Muscle layer of colon (tissue), 2 donors: ENCODE measurements at regions not wholly inside any gene's neighbourhood (a gene's known extent, or its start where the extent isn't known, plus 50 kb on each side); places are given as distances from the start of the nearest gene placed in this dataset.
"Not testable (repeated sequence)": the region's sequence is repeated elsewhere in the genome, so short reads cannot be mapped to it uniquely, and the experiment has no call there.

Source experiments
- H3K27ac ChIP-seq: one replicate; pipeline ENCODE4 v1.7.0; 2013; ENCODE audit warnings: low read depth, mild to moderate bottlenecking, low read length, moderate library complexity
- H3K27me3 ChIP-seq, 2 donors: one replicate each; pipeline ENCODE4 v1.7.0; 2013; ENCODE audit warnings: low read length in 2 of 2, mild to moderate bottlenecking in 2 of 2; ENCODE audit not compliant: insufficient read depth in 2 of 2, control insufficient read depth in 1 of 2
- H3K36me3 ChIP-seq: one replicate; pipeline ENCODE4 v1.7.0; 2013; ENCODE audit warnings: mild to moderate bottlenecking, low read length; ENCODE audit not compliant: insufficient read depth
- H3K4me1 ChIP-seq: one replicate; pipeline ENCODE4 v1.7.0; 2013; ENCODE audit warnings: mild to moderate bottlenecking, low read length; ENCODE audit not compliant: insufficient read depth
- H3K4me3 ChIP-seq, 2 donors: one replicate each; pipeline ENCODE4 v1.7.0; 2013; ENCODE audit warnings: low read length in 2 of 2, low read depth in 1 of 2, mild to moderate bottlenecking in 1 of 2, moderate library complexity in 1 of 2
- H3K9ac ChIP-seq: one replicate; pipeline ENCODE4 v1.7.0; 2013; ENCODE audit warnings: low read length
- H3K9me3 ChIP-seq: one replicate; pipeline ENCODE4 v1.7.0; 2013; ENCODE audit warnings: mild to moderate bottlenecking, low read length
- donor health status: abdominal sarcoma.
- donor health status: Adenocarcinoma of cecum.

- H3K27ac ChIP-seq: no peak overlapping the region
These were observed 1257.2 kb upstream of the CHAC2 start for GRCh38 chr2:52510432-52510831.

GRCh38 chr2:52502476-52502860 is 1265.1 kb upstream of the CHAC2 start:
- Histone ChIP-seq H3K36me3 (no peaks in the 10 kb centered on the region), H3K4me1 (no peaks in the 10 kb centered on the region), H3K9me3 (no peaks in the 10 kb centered on the region), H3K27me3 (no peaks in the 10 kb centered on the region), H3K9ac (no peak overlapping the region), H3K27ac (no peak overlapping the region), H3K4me3 (no peak overlapping the region)

More at GRCh38 chr2:52510432-52510831, 1257.2 kb upstream of the CHAC2 start:
- Histone ChIP-seq H3K4me1 (no peaks in the 10 kb centered on the region), H3K36me3 (no peaks in the 10 kb centered on the region), H3K9ac (no peak overlapping the region), H3K27me3 (no peaks in the 10 kb centered on the region), H3K9me3 (no peaks in the 10 kb centered on the region), H3K4me3 (no peak overlapping the region)

DNA sequence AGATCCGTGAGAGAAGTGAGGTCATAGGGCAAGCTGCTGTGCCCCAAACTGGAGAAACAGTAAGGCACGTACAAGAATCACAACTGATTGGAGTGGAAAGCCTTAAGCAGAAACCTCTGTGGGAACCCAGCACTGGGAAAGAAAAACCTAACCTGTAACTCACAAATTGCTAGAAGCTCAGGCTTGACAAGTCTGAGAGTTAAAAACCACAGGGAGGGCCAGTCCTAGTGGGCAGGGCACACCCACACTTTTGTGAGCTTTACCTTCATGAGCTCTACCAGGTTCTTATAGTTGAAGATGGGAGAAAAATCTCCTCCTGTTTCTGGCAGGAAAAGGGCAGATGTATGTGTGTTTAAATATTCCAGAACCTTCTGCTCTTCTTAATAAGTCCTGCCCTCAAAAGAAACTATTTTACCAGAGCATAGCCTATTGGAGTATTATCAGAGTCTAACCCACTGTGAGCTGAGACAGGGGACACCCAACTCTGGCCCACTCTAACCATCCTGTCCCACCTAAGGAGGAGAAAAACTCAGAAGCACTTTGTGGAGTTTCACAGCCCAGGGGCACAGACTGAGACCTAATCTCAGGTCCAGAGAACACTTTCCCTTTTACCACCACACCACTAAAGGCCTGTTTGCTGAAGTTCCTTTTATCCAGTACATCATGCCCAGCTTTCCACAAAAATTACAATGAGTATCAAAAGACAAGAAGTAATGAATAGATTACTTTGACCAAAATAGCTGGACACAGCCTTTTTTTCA is 1265.7 kb upstream of the CHAC2 start:
- H3K27me3 ChIP-seq: no peaks in the 10 kb centered on the region
- H3K36me3 ChIP-seq: no peaks in the 10 kb centered on the region
- no peak overlapping the region for H3K9ac ChIP-seq
- no peak overlapping the region for H3K4me3 ChIP-seq
- no peak overlapping the region for H3K27ac ChIP-seq
- H3K9me3 ChIP-seq: no peaks in the 10 kb centered on the region
- H3K4me1 ChIP-seq: no peaks in the 10 kb centered on the region

- Histone ChIP-seq H3K9me3 (no peaks in the 10 kb centered on the region), H3K4me3 (no peak overlapping the region), H3K9ac (no peak overlapping the region), H3K4me1 (no peaks in the 10 kb centered on the region), H3K27ac (no peak overlapping the region), H3K27me3 (no peaks in the 10 kb centered on the region), H3K36me3 (no peaks in the 10 kb centered on the region)
These were observed 1267.0 kb upstream of the CHAC2 start for GRCh38 chr2:52500561-52500960.

DNA sequence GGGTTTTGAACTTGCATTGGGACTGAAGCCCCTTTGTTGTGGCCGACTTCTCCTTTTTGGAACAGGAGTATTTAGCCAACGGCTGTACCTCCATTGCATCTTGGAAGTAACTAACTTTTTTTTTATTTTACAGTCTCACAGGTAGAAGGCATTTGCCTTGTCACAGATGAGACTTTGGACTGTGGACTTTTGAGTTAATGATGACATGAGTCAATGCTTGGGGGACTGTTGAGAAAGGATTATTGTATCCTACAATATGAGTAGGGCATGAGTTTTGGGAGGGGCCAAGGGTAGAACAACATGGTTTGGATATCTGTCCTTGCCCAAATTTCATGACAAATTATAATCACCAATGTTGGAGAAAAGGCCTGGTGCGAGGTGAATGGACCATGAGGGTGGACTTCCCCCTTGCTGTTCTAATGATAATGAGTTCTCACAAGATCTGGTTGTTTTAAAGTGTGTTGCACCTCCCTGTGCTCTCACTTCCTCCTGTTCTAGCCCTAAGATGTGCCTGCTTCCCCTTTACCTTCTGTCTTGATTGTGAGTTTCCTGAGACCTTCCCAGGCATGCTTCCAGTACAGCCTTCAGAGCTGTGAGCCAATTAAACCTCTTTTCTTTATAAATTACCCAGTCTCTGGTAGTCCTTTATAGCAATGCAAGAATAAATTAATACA is 1269.4 kb upstream of the CHAC2 start:
- Histone ChIP-seq H3K36me3 (no peaks in the 10 kb centered on the region), H3K4me1 (no peaks in the 10 kb centered on the region), H3K27me3 (no peaks in the 10 kb centered on the region), H3K27ac (no peak overlapping the region), H3K9me3 (no peaks in the 10 kb centered on the region), H3K4me3 (no peak overlapping the region), H3K9ac (no peak overlapping the region)

- Histone ChIP-seq H3K9ac (no peak overlapping the region), H3K4me1 (no peaks in the 10 kb centered on the region), H3K27me3 (no peaks in the 10 kb centered on the region), H3K36me3 (no peaks in the 10 kb centered on the region), H3K4me3 (no peak overlapping the region), H3K27ac (no peak overlapping the region), H3K9me3 (no peaks in the 10 kb centered on the region)
These were observed 1271.8 kb upstream of the CHAC2 start for GRCh38 chr2:52495816-52496215.

- Histone ChIP-seq H3K36me3 (no peaks in the 10 kb centered on the region), H3K9ac (no peak overlapping the region), H3K27me3 (no peaks in the 10 kb centered on the region), H3K27ac (no peak overlapping the region), H3K4me3 (no peak overlapping the region), H3K9me3 (no peaks in the 10 kb centered on the region), H3K4me1 (no peaks in the 10 kb centered on the region)
These were observed 1290.4 kb upstream of the CHAC2 start for GRCh38 chr2:52477166-52477565.

DNA sequence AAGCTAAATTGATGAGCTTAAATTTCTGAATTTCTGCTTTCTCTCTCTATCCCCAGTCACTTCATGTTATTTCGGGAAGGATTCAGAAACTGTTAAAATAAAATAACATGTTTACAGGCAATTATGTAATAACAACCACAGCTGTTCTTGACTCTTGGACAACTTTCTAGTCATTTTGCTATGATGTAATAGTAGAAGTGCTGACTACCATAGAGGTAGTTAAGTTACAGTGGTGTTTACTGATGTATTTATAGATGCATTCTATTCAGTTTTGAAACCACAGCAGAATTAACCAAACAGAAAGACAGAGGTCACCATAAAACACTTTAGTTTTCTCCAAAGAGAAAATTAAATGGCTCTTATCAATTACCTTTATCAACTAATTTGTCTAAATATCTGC is 1292.0 kb upstream of the CHAC2 start:
- Histone ChIP-seq H3K27me3 (no peaks in the 10 kb centered on the region), H3K9ac (no peak overlapping the region), H3K4me3 (no peak overlapping the region), H3K27ac (no peak overlapping the region), H3K36me3 (no peaks in the 10 kb centered on the region), H3K4me1 (no peaks in the 10 kb centered on the region), H3K9me3 (no peaks in the 10 kb centered on the region)

- H3K4me1 ChIP-seq: no peaks in the 10 kb centered on the region
- no peak overlapping the region for H3K4me3 ChIP-seq
- no peaks in the 10 kb centered on the region for H3K27me3 ChIP-seq
- H3K27ac ChIP-seq: no peak overlapping the region
- no peak overlapping the region for H3K9ac ChIP-seq
- H3K36me3 ChIP-seq: no peaks in the 10 kb centered on the region
- H3K9me3 ChIP-seq: no peaks in the 10 kb centered on the region
These were observed 1293.5 kb upstream of the CHAC2 start for GRCh38 chr2:52474091-52474490.

DNA sequence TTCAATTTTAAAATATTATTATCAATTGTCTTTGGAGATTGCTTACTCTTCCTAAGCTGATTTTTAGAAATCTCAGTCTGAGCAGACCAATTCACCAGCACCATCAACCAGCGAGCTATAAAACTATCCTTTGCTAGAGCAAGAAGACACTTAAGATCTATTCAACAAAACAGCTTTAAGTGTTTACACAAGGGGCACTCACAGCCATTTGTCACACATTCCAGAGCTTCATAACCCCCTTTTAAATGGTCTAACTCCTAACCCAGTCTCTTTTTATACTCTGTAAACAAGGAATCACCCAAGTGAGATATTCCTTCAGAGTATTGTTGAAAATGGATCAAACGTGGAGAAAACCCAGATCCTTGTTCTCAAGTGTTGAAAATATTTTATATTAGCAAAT is 1294.1 kb upstream of the CHAC2 start:
- Histone ChIP-seq H3K9me3 (no peaks in the 10 kb centered on the region), H3K4me3 (no peak overlapping the region), H3K27me3 (no peaks in the 10 kb centered on the region), H3K27ac (no peak overlapping the region), H3K4me1 (no peaks in the 10 kb centered on the region), H3K9ac (no peak overlapping the region), H3K36me3 (no peaks in the 10 kb centered on the region)

DNA sequence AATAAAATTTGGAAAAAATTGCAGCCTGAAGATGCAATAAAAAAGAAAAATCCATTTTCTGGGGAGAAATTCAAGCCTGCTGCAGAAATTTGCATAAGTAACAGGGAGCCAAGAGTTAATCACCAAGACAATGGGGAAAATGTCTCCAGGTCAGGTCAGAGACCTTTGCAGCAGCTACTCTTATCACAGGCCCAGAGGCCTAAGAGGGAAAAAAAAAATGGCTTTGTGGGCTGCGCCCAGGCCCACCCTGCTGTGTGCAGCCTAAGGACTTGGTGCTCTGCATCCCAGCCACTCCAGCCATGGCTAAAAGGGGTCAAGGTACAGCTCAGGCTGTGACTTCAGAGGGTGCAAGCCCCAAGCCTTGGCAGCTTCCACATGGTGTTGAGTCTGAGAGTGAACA is 1297.1 kb upstream of the CHAC2 start:
- not testable (repeated sequence) for H3K9ac ChIP-seq, H3K36me3 ChIP-seq, H3K4me3 ChIP-seq, H3K9me3 ChIP-seq, H3K4me1 ChIP-seq, H3K27me3 ChIP-seq, H3K27ac ChIP-seq

DNA sequence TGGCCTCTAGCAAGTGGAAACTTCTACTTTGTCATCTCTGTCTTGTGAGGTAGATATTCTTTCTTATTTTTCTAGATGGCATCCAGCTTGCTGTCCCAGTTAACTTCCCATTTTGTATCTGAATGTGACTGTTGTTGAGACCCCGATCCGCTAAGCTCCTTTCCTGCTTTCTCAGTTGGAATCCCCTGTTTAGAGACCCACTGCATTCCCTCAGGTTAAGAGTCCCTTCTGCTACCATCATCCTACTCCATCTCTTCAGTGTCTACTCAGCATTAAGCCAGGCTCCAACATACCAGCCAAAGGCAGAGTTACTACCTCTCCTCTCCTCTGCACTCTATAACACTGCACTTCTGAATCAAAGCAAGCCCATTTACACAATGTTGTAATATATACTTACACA is 1300.4 kb upstream of the CHAC2 start:
- H3K9ac ChIP-seq: no peak overlapping the region
- H3K9me3 ChIP-seq: no peaks in the 10 kb centered on the region
- H3K27ac ChIP-seq: no peak overlapping the region
- no peaks in the 10 kb centered on the region for H3K27me3 ChIP-seq
- no peaks in the 10 kb centered on the region for H3K36me3 ChIP-seq
- no peak overlapping the region for H3K4me3 ChIP-seq
- H3K4me1 ChIP-seq: no peaks in the 10 kb centered on the region
